Thyroid gland (tissue), 4 donors: ENCODE measurements at regions not wholly inside any gene's neighbourhood (a gene's known extent, or its start where the extent isn't known, plus 50 kb on each side); places are given as distances from the start of the nearest gene placed in this dataset.

Source experiments
- DNase-seq, 2 donors: peaks; one replicate each; pipeline ENCODE4 v3.0.0-alpha.2; 2019
- H3K27ac ChIP-seq, 3 donors: fragments of 200-600 bp; sonication (generic); 1 replicate in 2 of 3; 2 replicates in 1 of 3; pipeline ENCODE4 v1.5.1; 2016 to 2019; ENCODE audit warnings: mild to moderate bottlenecking in 1 of 3, moderate library complexity in 1 of 3
- H3K27me3 ChIP-seq: fragments of 200-600 bp; sonication (generic); one replicate; pipeline ENCODE4 v1.5.1; 2019
- H3K36me3 ChIP-seq, 2 donors: fragments of 200-600 bp; sonication (generic); one replicate each; pipeline ENCODE4 v1.5.1; 2016 to 2019
- H3K4me1 ChIP-seq, 2 donors: fragments of 200-600 bp; sonication (generic); one replicate each; pipeline ENCODE4 v1.5.1; 2017 to 2019
- H3K4me3 ChIP-seq, 3 donors: fragments of 200-600 bp; sonication (generic); replicated peaks in 1 of 3; 1 replicate in 2 of 3; 2 replicates in 1 of 3; pipeline ENCODE4 v1.5.1; 2016; ENCODE audit warnings: mild to moderate bottlenecking in 1 of 3
- H3K9me3 ChIP-seq: fragments of 200-600 bp; sonication (generic); one replicate; pipeline ENCODE4 v1.5.1; 2017
- CTCF ChIP-seq, 6 experiments: fragments of 200-600 bp in 3 of 6; fragments of 450-650 bp in 3 of 6; sonication (generic) in 3 of 6; IDR thresholded peaks; one replicate each; pipeline ENCODE4 v1.5.1; 2016 to 2019; ENCODE audit warnings: antibody characterized with exemption in 6 of 6, mild to moderate bottlenecking in 2 of 6, inconsistent platforms in 1 of 6, moderate library complexity in 1 of 6
- POLR2A ChIP-seq, 2 donors: fragments of 450-650 bp; IDR thresholded peaks; one replicate each; pipeline ENCODE4 v1.6.1; 2017; ENCODE audit warnings: antibody characterized with exemption in 2 of 2, mild to moderate bottlenecking in 2 of 2, moderate library complexity in 1 of 2
- whole genome bisulfite sequencing, 2 donors: methylation state at CpG; one replicate each; pipeline ENCODE4 v1.1.5; 2017; 5-methylcytosine and 5-hydroxymethylcytosine counted together
- intact Hi-C: fragments of 100-400 bp; cut with DNase I; formaldehyde crosslinking; loops from one replicate; pipeline ENCODE4 v1.15.1; 2023

GRCh38 chr10:55274367-55274766 is 473.3 kb upstream of the PCDH15 start:
- intact Hi-C loops = no loop called here
- no peak for DNase-seq
- no peaks in the 10 kb centered on the region for H3K9me3 ChIP-seq
- H3K27me3 ChIP-seq = no peaks in the 10 kb centered on the region
- no peaks in the 10 kb centered on the region for H3K36me3 ChIP-seq
- 84 to 94% methylated on average over 2 of the region's 2 CpGs for WGBS, 2 donors
- TF ChIP-seq CTCF (IDR thresholded peaks at IDR 0.05) (no peak), POLR2A (IDR thresholded peaks at IDR 0.05) (no peak)
- H3K27ac ChIP-seq = no peak overlapping the region
- no peaks in the 10 kb centered on the region for H3K4me1 ChIP-seq
- H3K4me3 ChIP-seq = no peak overlapping the region

GRCh38 chr10:55273946-55274345 is 472.9 kb upstream of the PCDH15 start:
- TF ChIP-seq CTCF (IDR thresholded peaks at IDR 0.05) (no peak), POLR2A (IDR thresholded peaks at IDR 0.05) (no peak)

GRCh38 chr10:55272886-55273285 is 471.9 kb upstream of the PCDH15 start:
- TF ChIP-seq POLR2A (IDR thresholded peaks at IDR 0.05) = no peak
- TF ChIP-seq CTCF (IDR thresholded peaks at IDR 0.05) = no peak

More at GRCh38 chr10:55273946-55274345, 472.9 kb upstream of the PCDH15 start:
- no peaks in the 10 kb centered on the region for H3K9me3 ChIP-seq
- H3K4me3 ChIP-seq = no peak overlapping the region
- no peaks in the 10 kb centered on the region for H3K27me3 ChIP-seq
- H3K4me1 ChIP-seq = no peaks in the 10 kb centered on the region
- H3K36me3 ChIP-seq = no peaks in the 10 kb centered on the region
- intact Hi-C loops = no loop called here
- no peak for DNase-seq
- H3K27ac ChIP-seq = no peak overlapping the region

GRCh38 chr10:55266797-55267196 is 465.8 kb upstream of the PCDH15 start:
- no peaks in the 10 kb centered on the region for H3K27me3 ChIP-seq
- DNase-seq = no peak
- no peaks in the 10 kb centered on the region for H3K9me3 ChIP-seq
- no peaks in the 10 kb centered on the region for H3K36me3 ChIP-seq
- intact Hi-C loops = no loop called here
- WGBS, 2 donors = 94 to 97% methylated on average over 4 of the region's 4 CpGs
- no peak overlapping the region for H3K27ac ChIP-seq
- TF ChIP-seq POLR2A (IDR thresholded peaks at IDR 0.05) = no peak
- no peak for TF ChIP-seq CTCF (IDR thresholded peaks at IDR 0.05)
- H3K4me3 ChIP-seq = no peak overlapping the region
- no peaks in the 10 kb centered on the region for H3K4me1 ChIP-seq

More at GRCh38 chr10:55272886-55273285, 471.9 kb upstream of the PCDH15 start:
- Histone ChIP-seq H3K36me3 (no peaks in the 10 kb centered on the region), H3K27me3 (no peaks in the 10 kb centered on the region), H3K4me3 (no peak overlapping the region), H3K27ac (no peak overlapping the region), H3K9me3 (no peaks in the 10 kb centered on the region), H3K4me1 (no peaks in the 10 kb centered on the region)
- DNase-seq = no peak
- intact Hi-C loops = no loop called here
- WGBS, 2 donors = 85 to 86% methylated on average over 3 of the region's 3 CpGs

- no peak overlapping the region for H3K4me3 ChIP-seq
- no peaks in the 10 kb centered on the region for H3K27me3 ChIP-seq
- intact Hi-C loops = no loop called here
- H3K27ac ChIP-seq = no peak overlapping the region
- 90 to 95% methylated on average over 5 of the region's 5 CpGs for WGBS, 2 donors
- no peak for TF ChIP-seq CTCF (IDR thresholded peaks at IDR 0.05)
- TF ChIP-seq POLR2A (IDR thresholded peaks at IDR 0.05) = no peak
- H3K4me1 ChIP-seq = no peaks in the 10 kb centered on the region
- H3K9me3 ChIP-seq = no peaks in the 10 kb centered on the region
- DNase-seq = no peak
- H3K36me3 ChIP-seq = no peaks in the 10 kb centered on the region
Measured at GRCh38 chr10:55263327-55263726, 462.3 kb upstream of the PCDH15 start.
